Stomach smooth muscle (tissue), 2 donors: ENCODE measurements at regions not wholly inside any gene's neighbourhood (a gene's known extent, or its start where the extent isn't known, plus 50 kb on each side); places are given as distances from the start of the nearest gene placed in this dataset.

ENCODE experiments used
- H3K27ac ChIP-seq: one replicate; pipeline ENCODE4 v1.7.0; 2013; ENCODE audit warnings: mild to moderate bottlenecking, low read length, inconsistent platforms
- H3K27me3 ChIP-seq, 2 donors: one replicate each; pipeline ENCODE4 v1.7.0; 2013; ENCODE audit warnings: low read length in 2 of 2; ENCODE audit not compliant: insufficient read depth in 2 of 2, control insufficient read depth in 1 of 2
- H3K36me3 ChIP-seq, 2 donors: one replicate each; pipeline ENCODE4 v1.7.0; 2013; ENCODE audit warnings: low read length in 2 of 2; ENCODE audit not compliant: control insufficient read depth in 2 of 2, insufficient read depth in 2 of 2
- H3K4me1 ChIP-seq: one replicate; pipeline ENCODE4 v1.7.0; 2013; ENCODE audit warnings: low read length; ENCODE audit not compliant: control insufficient read depth, insufficient read depth
- H3K4me3 ChIP-seq, 2 donors: one replicate each; pipeline ENCODE4 v1.7.0; 2013; ENCODE audit warnings: low read length in 2 of 2
- H3K9ac ChIP-seq, 2 donors: one replicate each; pipeline ENCODE4 v1.7.0; 2013; ENCODE audit warnings: low read length in 2 of 2, mild to moderate bottlenecking in 1 of 2
- H3K9me3 ChIP-seq, 2 donors: one replicate each; pipeline ENCODE4 v1.7.0; 2013; ENCODE audit warnings: low read length in 2 of 2; ENCODE audit not compliant: control insufficient read depth in 2 of 2
- donor health status: healthy.
- donor health status: Pancreatic carcinoma.

DNA sequence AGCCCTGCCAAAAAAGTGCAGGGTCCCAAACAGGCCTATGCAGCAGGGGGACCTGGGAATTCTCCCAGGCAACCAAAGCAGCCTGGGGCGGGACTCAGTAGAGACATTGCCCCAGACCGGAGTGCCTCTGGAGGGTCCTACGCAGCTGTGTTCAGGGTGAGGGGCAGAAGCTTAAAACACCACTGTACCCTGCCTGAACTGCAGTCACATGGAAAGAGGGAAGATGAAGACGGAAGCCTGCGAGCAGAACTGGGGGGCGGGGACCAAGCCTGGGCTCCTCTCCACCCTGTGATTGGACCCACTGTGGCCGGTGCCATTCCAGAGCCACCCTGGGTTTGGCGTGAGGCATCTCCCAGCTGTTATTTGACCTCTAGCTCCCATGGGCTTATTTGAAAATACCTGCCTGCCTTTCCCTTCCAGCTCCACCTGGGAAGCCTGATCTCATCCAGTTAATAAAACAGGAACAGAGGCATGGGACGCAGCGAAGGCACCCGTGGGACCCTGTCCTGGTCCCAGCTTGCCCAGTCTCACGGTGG lies 183.1 kb downstream of the SMAD2 start:
- Histone ChIP-seq H3K4me1 (no peaks in the 10 kb centered on the region), H3K36me3 (no peaks in the 10 kb centered on the region), H3K9ac (no peak overlapping the region), H3K27me3 (peaks cover 2 to 5% of the 10 kb centered on the region in 2 donors), H3K9me3 (no peaks in the 10 kb centered on the region), H3K4me3 (no peak overlapping the region), H3K27ac (no peak overlapping the region)

DNA sequence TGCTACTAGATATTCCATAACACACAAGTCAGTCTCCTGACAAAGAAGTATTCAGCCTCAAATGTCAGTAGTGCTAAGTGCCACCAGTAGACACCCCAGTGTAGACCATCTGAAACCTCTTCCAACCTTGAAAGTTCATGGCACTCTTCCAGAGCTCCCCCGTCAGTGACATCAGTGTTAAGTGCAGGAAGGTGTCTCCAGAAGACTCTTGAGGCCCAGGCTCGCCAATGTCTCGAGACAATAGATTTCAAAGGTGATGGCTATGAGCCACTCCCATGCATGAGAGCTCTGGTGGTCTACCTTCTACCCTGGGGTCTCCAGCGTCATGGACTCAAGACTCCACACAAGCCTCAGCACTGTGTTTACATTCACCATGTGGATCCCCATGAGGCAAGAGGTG lies 183.8 kb downstream of the SMAD2 start:
- H3K36me3 ChIP-seq, result no peaks in the 10 kb centered on the region
- no peak overlapping the region for H3K27ac ChIP-seq
- H3K4me1 ChIP-seq, result no peaks in the 10 kb centered on the region
- no peak overlapping the region for H3K4me3 ChIP-seq
- H3K9me3 ChIP-seq, result no peaks in the 10 kb centered on the region
- peaks cover 2 to 5% of the 10 kb centered on the region in 2 donors for H3K27me3 ChIP-seq
- no peak overlapping the region for H3K9ac ChIP-seq

DNA sequence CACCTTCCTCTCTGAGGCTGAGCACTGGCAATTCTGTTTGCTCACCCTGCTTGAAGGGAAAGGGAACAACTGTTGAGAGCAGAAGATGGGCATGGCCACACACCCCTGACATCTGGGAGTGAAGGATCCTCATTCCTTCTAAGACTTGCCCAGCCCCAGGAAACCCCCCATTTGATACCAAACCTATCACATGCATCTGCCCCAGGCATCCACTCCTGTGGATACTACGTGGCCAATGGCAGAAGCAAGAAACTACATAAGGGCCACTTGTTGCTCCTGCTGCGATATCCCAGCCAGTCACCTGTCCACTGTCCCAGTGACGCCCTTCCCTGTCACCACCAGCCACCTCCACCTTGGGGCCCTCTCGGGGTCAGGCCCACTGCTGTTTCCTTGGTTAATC lies 185.2 kb downstream of the SMAD2 start:
- Histone ChIP-seq H3K4me1 (no peaks in the 10 kb centered on the region), H3K27me3 (peaks cover 2 to 5% of the 10 kb centered on the region in 2 donors), H3K27ac (no peak overlapping the region), H3K36me3 (no peaks in the 10 kb centered on the region), H3K9me3 (no peaks in the 10 kb centered on the region), H3K4me3 (no peak overlapping the region), H3K9ac (no peak overlapping the region)

DNA sequence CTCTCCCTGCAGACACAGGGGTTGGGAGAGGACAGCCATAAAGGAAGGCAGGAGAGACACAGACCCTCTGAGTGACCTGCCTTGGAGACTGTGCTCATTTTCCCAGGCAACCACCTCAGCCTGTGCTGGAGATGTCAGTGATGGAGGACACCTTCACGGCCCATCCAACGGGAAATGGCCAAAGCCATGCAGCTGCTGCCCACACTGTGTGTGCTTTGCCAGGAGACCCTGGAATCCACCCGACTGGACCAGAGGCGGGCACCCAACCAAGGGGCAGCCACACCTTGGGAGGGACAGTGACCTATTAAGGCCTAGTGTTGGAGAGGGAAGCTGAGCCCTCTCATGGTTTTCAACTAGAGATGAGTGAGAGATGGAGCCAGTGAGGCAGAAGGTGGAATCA lies 192.5 kb downstream of the SMAD2 start:
- no peak overlapping the region for H3K27ac ChIP-seq
- no peak overlapping the region for H3K4me3 ChIP-seq
- H3K9me3 ChIP-seq, result no peaks in the 10 kb centered on the region
- no peaks in the 10 kb centered on the region for H3K36me3 ChIP-seq
- H3K4me1 ChIP-seq, result no peaks in the 10 kb centered on the region
- H3K9ac ChIP-seq, result no peak overlapping the region
- peaks cover 13 to 14% of the 10 kb centered on the region in 2 donors for H3K27me3 ChIP-seq

DNA sequence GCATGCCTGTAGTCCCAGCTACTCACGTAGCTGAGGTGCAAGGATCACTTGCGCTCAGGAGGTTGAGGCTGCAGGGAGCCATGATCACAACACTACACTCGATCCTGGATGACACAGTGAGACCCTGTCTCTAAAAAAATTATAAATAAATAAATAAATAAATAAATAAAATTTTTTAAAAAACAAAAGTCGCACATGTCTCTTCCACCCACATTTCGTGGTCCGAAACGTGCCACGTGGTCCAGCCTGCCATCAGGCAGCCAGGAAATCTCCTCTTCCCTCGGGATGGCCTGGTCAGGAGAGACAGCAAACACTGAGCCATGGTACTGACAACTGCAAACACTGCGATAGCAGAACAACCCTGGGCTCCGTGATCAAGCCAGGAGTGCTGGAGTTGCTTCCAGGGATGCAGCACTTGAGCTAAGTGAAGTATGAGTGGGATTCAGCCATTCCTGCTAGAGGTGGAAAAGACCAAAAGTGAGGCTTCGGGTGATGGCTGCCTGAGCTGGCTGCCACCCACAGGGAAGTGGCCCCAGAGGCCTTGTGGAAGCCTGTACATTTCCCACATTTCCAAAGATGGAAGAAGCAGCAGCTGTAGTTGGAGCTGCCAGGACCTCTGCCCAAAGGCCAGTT lies 193.1 kb downstream of the SMAD2 start:
- Histone ChIP-seq H3K36me3 (no peaks in the 10 kb centered on the region), H3K9ac (no peak overlapping the region), H3K27ac (no peak overlapping the region), H3K9me3 (no peaks in the 10 kb centered on the region), H3K27me3 (peaks cover 13 to 14% of the 10 kb centered on the region in 2 donors), H3K4me1 (no peaks in the 10 kb centered on the region), H3K4me3 (no peak overlapping the region)

DNA sequence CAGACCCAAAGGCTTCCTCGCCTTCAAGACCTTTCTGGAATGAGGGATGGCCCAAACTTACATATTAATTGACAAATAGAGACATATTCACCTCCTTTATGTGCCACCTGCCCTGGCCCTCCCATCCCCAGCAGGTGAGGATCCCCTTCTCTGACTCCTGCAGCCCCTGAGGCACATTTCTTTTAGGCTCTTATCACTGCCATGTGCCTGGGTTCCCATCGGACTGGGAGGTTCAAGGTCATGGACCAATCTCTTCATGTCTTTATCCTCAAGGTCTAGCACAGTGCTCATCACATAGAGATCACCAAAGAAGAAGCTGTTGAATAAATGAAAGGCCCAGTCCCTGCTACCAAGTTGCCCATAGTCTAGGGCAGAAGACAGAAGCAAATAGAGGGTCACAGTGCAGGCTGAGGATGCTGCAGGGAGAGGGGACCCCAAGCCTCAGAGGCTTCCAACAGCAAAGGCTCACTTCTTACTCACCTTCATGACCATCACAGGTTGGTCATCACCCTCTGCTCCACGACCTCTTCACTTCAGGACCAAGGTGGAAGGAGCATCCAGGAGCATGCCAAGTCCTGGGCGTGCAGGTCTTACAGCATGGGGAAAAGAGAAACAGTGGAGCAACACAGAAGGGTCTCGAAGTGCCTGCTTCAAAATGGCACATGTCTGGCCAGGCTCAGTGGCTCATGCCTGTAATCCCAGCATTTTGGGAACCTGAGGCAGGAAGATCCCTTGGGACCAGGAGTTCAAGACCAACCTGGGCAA lies 193.9 kb downstream of the SMAD2 start:
- Histone ChIP-seq H3K4me3 (no peak overlapping the region), H3K9ac (no peak overlapping the region), H3K27me3 (peaks cover 13 to 15% of the 10 kb centered on the region in 2 donors), H3K27ac (no peak overlapping the region), H3K9me3 (no peaks in the 10 kb centered on the region), H3K4me1 (no peaks in the 10 kb centered on the region), H3K36me3 (no peaks in the 10 kb centered on the region)

DNA sequence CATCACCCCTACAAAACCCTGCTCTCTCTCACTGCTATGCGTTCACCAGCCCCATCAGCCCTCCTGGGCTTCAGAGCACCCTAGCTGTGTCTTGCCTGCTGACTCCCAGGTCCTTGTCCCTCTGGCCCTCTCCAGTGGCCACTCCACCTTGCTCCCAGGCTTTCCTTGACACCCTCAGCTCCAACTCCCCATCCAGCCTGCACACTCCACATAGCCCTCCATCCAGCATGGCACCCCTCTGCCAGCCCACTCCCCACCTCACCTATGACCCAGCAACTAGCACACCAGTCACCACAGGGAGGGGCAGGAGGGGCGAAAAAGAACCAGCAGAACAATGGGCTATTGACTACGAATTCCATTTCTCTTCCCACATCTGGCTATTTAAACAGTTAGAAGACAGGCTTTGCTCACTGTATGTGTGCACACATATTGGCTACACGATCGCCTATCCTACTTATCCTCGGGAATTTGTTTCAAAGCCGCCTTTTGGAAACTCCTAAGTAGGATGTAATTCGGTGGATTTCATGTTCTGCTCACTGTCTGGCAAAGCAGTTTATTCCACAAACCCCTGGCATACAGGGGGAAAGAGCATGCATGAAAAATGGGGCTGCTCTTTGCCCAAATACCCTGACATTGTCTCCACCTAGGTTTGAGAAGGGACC lies 195.3 kb downstream of the SMAD2 start:
- Histone ChIP-seq H3K27ac (no peak overlapping the region), H3K27me3 (peaks cover 13 to 15% of the 10 kb centered on the region in 2 donors)

DNA sequence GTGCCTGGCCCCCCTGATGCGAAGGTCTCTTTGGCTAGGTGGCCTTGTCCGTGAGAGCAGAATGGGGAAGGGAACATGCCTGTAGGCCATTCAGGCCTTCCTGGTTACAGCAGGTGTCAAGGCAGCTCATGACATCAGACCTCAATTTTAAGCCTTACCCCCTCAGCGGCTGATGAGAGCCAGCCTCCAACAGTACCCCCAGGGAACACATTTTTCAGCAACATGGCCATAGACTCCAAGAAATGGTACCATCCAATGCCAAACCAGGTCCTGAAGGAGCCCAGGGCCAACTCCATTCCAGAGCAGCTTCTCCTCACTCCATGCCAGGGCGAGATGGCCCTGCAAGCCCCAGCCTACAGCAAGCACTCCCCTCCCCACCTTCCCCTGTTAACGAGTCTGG lies 199.2 kb downstream of the SMAD2 start:
- no peak overlapping the region for H3K9ac ChIP-seq
- no peak overlapping the region for H3K27ac ChIP-seq
- H3K27me3 ChIP-seq, result peaks cover 9 to 10% of the 10 kb centered on the region in 2 donors
- no peaks in the 10 kb centered on the region for H3K36me3 ChIP-seq
- H3K4me1 ChIP-seq, result no peaks in the 10 kb centered on the region
- no peaks in the 10 kb centered on the region for H3K9me3 ChIP-seq
- no peak overlapping the region for H3K4me3 ChIP-seq

More for the DNA sequence above, 195.3 kb downstream of the SMAD2 start:
- H3K9me3 ChIP-seq, result no peaks in the 10 kb centered on the region
- H3K9ac ChIP-seq, result no peak overlapping the region
- H3K36me3 ChIP-seq, result no peaks in the 10 kb centered on the region
- H3K4me3 ChIP-seq, result no peak overlapping the region
- no peaks in the 10 kb centered on the region for H3K4me1 ChIP-seq

DNA sequence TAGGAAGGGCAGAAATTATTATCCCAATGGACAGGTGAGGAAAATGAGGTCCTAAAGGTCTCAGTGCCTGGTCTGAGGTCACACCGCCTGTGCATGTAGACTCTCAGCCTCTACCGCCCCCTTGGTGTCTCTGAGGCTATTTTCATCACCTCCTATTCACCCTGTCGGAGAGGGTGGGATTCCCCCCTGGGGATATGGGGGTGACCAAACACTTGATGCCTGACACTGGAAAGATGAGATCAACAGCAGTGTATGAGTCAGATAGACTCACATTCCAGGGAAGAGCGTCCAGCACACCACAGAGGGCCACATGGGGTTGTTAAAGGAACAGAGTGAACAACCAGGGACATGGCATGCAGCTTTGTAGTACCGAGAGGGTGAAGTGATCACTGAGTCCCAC lies 199.7 kb downstream of the SMAD2 start:
- Histone ChIP-seq H3K9me3 (no peaks in the 10 kb centered on the region), H3K4me3 (no peak overlapping the region), H3K4me1 (no peaks in the 10 kb centered on the region), H3K9ac (no peak overlapping the region), H3K27me3 (peaks cover 5 to 10% of the 10 kb centered on the region in 2 donors), H3K36me3 (no peaks in the 10 kb centered on the region), H3K27ac (no peak overlapping the region)

DNA sequence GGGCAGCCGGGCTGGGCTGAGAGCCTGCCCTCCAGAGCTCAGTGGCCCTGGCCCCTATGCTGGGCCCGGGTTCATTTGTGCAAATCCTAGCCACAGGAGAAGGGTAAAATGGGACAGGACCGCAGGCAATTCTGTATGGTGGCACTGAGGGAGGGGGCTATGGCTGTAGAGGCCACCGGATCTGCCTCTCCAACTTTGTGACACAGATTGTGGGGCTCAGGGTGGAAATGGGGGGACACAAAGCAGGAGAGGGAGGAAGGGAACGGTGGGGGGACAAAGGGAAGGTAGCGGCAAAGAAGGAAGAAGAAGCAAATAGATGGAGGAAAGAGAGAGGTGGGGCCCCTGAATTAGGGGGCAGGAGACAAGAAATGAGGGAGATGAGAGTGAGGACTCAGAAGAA lies 201.1 kb downstream of the SMAD2 start:
- no peak overlapping the region for H3K4me3 ChIP-seq
- H3K27me3 ChIP-seq, result peaks cover 2 to 6% of the 10 kb centered on the region in 2 donors
- H3K9me3 ChIP-seq, result no peaks in the 10 kb centered on the region
- H3K27ac ChIP-seq, result no peak overlapping the region
- no peak overlapping the region for H3K9ac ChIP-seq
- no peaks in the 10 kb centered on the region for H3K4me1 ChIP-seq
- no peaks in the 10 kb centered on the region for H3K36me3 ChIP-seq
